ENCODE measurements at regions not wholly inside any gene's neighbourhood (a gene's known extent, or its start where the extent isn't known, plus 50 kb on each side); places are given as distances from the start of the nearest gene placed in this dataset.

- H3K4me3 ChIP-seq, result no peak overlapping the region
- no peaks in the 10 kb centered on the region for H3K36me3 ChIP-seq
- H3K9me3 ChIP-seq (replicated peaks), result no peaks in the 10 kb centered on the region
- H3K4me1 ChIP-seq (replicated peaks), result no peaks in the 10 kb centered on the region
- H3K27ac ChIP-seq, result no peak overlapping the region
- no peaks in the 10 kb centered on the region for H3K27me3 ChIP-seq (replicated peaks)
- DNase-seq (ENCODE audit: low read depth in 1 of 2, low spot score in 2 of 2), result no peak
These were observed 301.1 kb upstream of the CDH4 start for GRCh38 chr20:60950974-60951373.

- H3K4me1 ChIP-seq (replicated peaks), result no peaks in the 10 kb centered on the region
- H3K4me3 ChIP-seq, result no peak overlapping the region
- H3K9me3 ChIP-seq (replicated peaks), result no peaks in the 10 kb centered on the region
- no peaks in the 10 kb centered on the region for H3K36me3 ChIP-seq
- no peak overlapping the region for H3K27ac ChIP-seq
- no peaks in the 10 kb centered on the region for H3K27me3 ChIP-seq (replicated peaks)
- no peak for DNase-seq (ENCODE audit: low read depth in 1 of 2, low spot score in 2 of 2)
These were observed 299.2 kb upstream of the CDH4 start for GRCh38 chr20:60952861-60953260.

GRCh38 chr20:60953321-60953720 is 298.7 kb upstream of the CDH4 start:
- H3K27me3 ChIP-seq (replicated peaks), result no peaks in the 10 kb centered on the region
- H3K4me3 ChIP-seq, result no peak overlapping the region
- H3K27ac ChIP-seq, result no peak overlapping the region
- H3K36me3 ChIP-seq, result no peaks in the 10 kb centered on the region
- DNase-seq (ENCODE audit: low read depth in 1 of 2, low spot score in 2 of 2), result no peak
- H3K4me1 ChIP-seq (replicated peaks), result no peaks in the 10 kb centered on the region
- H3K9me3 ChIP-seq (replicated peaks), result no peaks in the 10 kb centered on the region

- H3K27me3 ChIP-seq (replicated peaks), result no peaks in the 10 kb centered on the region
- H3K36me3 ChIP-seq, result no peaks in the 10 kb centered on the region
- no peak overlapping the region for H3K4me3 ChIP-seq
- H3K9me3 ChIP-seq (replicated peaks), result no peaks in the 10 kb centered on the region
- H3K27ac ChIP-seq, result no peak overlapping the region
- H3K4me1 ChIP-seq (replicated peaks), result no peaks in the 10 kb centered on the region
- DNase-seq (ENCODE audit: low read depth in 1 of 2, low spot score in 2 of 2), result no peak
These were observed 296.4 kb upstream of the CDH4 start for GRCh38 chr20:60955706-60956105.

- Histone ChIP-seq H3K4me3 (no peak overlapping the region), H3K9me3 (replicated peaks) (no peaks in the 10 kb centered on the region), H3K27ac (no peak overlapping the region), H3K4me1 (replicated peaks) (no peaks in the 10 kb centered on the region), H3K36me3 (no peaks in the 10 kb centered on the region), H3K27me3 (replicated peaks) (no peaks in the 10 kb centered on the region)
- no peak for DNase-seq (ENCODE audit: low read depth in 1 of 2, low spot score in 2 of 2)
These were observed 295.9 kb upstream of the CDH4 start for GRCh38 chr20:60956194-60956593.

- H3K27ac ChIP-seq, result no peak overlapping the region
- H3K4me3 ChIP-seq, result no peak overlapping the region
- peak in 1 of 2 experiments; percentile 8 for DNase-seq (ENCODE audit: low read depth in 1 of 2, low spot score in 2 of 2)
- no peaks in the 10 kb centered on the region for H3K36me3 ChIP-seq
- no peaks in the 10 kb centered on the region for H3K27me3 ChIP-seq (replicated peaks)
- H3K9me3 ChIP-seq (replicated peaks), result no peaks in the 10 kb centered on the region
- H3K4me1 ChIP-seq (replicated peaks), result no peaks in the 10 kb centered on the region
These were observed 294.4 kb upstream of the CDH4 start for GRCh38 chr20:60957621-60958020.

- no peak overlapping the region for H3K4me3 ChIP-seq
These were observed 292.1 kb upstream of the CDH4 start for GRCh38 chr20:60959971-60960370.

GRCh38 chr20:60960500-60960899 is 291.6 kb upstream of the CDH4 start:
- Histone ChIP-seq H3K27ac (no peak overlapping the region), H3K9me3 (replicated peaks) (no peaks in the 10 kb centered on the region; the same call in 1 of the 2 replicates), H3K27me3 (replicated peaks) (no peaks in the 10 kb centered on the region), H3K36me3 (no peaks in the 10 kb centered on the region), H3K4me3 (no peak overlapping the region), H3K4me1 (replicated peaks) (no peaks in the 10 kb centered on the region)
- DNase-seq (ENCODE audit: low read depth in 1 of 2, low spot score in 2 of 2), result no peak

More at GRCh38 chr20:60959971-60960370, 292.1 kb upstream of the CDH4 start:
- no peak overlapping the region for H3K27ac ChIP-seq
- no peak for DNase-seq (ENCODE audit: low read depth in 1 of 2, low spot score in 2 of 2)
- no peaks in the 10 kb centered on the region for H3K36me3 ChIP-seq
- no peaks in the 10 kb centered on the region for H3K4me1 ChIP-seq (replicated peaks)
- H3K9me3 ChIP-seq (replicated peaks), result no peaks in the 10 kb centered on the region; the same call in 1 of the 2 replicates
- no peaks in the 10 kb centered on the region for H3K27me3 ChIP-seq (replicated peaks)

GRCh38 chr20:60961551-60961950 is 290.5 kb upstream of the CDH4 start:
- Histone ChIP-seq H3K36me3 (no peaks in the 10 kb centered on the region), H3K4me3 (no peak overlapping the region), H3K9me3 (replicated peaks) (no peaks in the 10 kb centered on the region; the same call in 1 of the 2 replicates), H3K27me3 (replicated peaks) (no peaks in the 10 kb centered on the region), H3K27ac (no peak overlapping the region), H3K4me1 (replicated peaks) (no peaks in the 10 kb centered on the region)
- DNase-seq (ENCODE audit: low read depth in 1 of 2, low spot score in 2 of 2), result no peak

- no peaks in the 10 kb centered on the region; the same call in 1 of the 2 replicates for H3K9me3 ChIP-seq (replicated peaks)
- H3K27ac ChIP-seq, result no peak overlapping the region
- no peak for DNase-seq (ENCODE audit: low read depth in 1 of 2, low spot score in 2 of 2)
- H3K27me3 ChIP-seq (replicated peaks), result no peaks in the 10 kb centered on the region
- no peaks in the 10 kb centered on the region for H3K4me1 ChIP-seq (replicated peaks)
- no peak overlapping the region for H3K4me3 ChIP-seq
- H3K36me3 ChIP-seq, result no peaks in the 10 kb centered on the region
These were observed 289.6 kb upstream of the CDH4 start for GRCh38 chr20:60962367-60963045.

GRCh38 chr20:60963146-60963545 is 288.9 kb upstream of the CDH4 start:
- H3K36me3 ChIP-seq, result no peaks in the 10 kb centered on the region
- no peak for DNase-seq (ENCODE audit: low read depth in 1 of 2, low spot score in 2 of 2)
- no peaks in the 10 kb centered on the region; the same call in 1 of the 2 replicates for H3K9me3 ChIP-seq (replicated peaks)
- no peaks in the 10 kb centered on the region for H3K4me1 ChIP-seq (replicated peaks)
- no peak overlapping the region for H3K4me3 ChIP-seq
- H3K27me3 ChIP-seq (replicated peaks), result no peaks in the 10 kb centered on the region
- H3K27ac ChIP-seq, result no peak overlapping the region

- H3K27me3 ChIP-seq (replicated peaks), result no peaks in the 10 kb centered on the region
- H3K4me3 ChIP-seq, result no peak overlapping the region
- no peaks in the 10 kb centered on the region for H3K36me3 ChIP-seq
- H3K4me1 ChIP-seq (replicated peaks), result no peaks in the 10 kb centered on the region
- DNase-seq (ENCODE audit: low read depth in 1 of 2, low spot score in 2 of 2), result peak in 1 of 2 experiments; percentile 13
- H3K27ac ChIP-seq, result no peak overlapping the region
- no peaks in the 10 kb centered on the region; the same call in 1 of the 2 replicates for H3K9me3 ChIP-seq (replicated peaks)
These were observed 287.1 kb upstream of the CDH4 start for GRCh38 chr20:60964911-60965310.

- no peak overlapping the region for H3K4me3 ChIP-seq
- H3K9me3 ChIP-seq (replicated peaks), result no peaks in the 10 kb centered on the region; the same call in 1 of the 2 replicates
- no peaks in the 10 kb centered on the region for H3K4me1 ChIP-seq (replicated peaks)
- no peaks in the 10 kb centered on the region for H3K36me3 ChIP-seq
- H3K27me3 ChIP-seq (replicated peaks), result no peaks in the 10 kb centered on the region
- H3K27ac ChIP-seq, result no peak overlapping the region
- DNase-seq (ENCODE audit: low read depth in 1 of 2, low spot score in 2 of 2), result peak in 1 of 2 experiments; percentile 26
These were observed 286.0 kb upstream of the CDH4 start for GRCh38 chr20:60966031-60966430.

- Histone ChIP-seq H3K4me1 (replicated peaks) (no peaks in the 10 kb centered on the region), H3K27ac (no peak overlapping the region), H3K4me3 (no peak overlapping the region), H3K9me3 (replicated peaks) (no peaks in the 10 kb centered on the region; the same call in 1 of the 2 replicates), H3K36me3 (no peaks in the 10 kb centered on the region), H3K27me3 (replicated peaks) (no peaks in the 10 kb centered on the region)
- DNase-seq (ENCODE audit: low read depth in 1 of 2, low spot score in 2 of 2), result no peak
These were observed 285.3 kb upstream of the CDH4 start for GRCh38 chr20:60966766-60967165.
